ENCODE measurements at regions not wholly inside any gene's neighbourhood (a gene's known extent, or its start where the extent isn't known, plus 50 kb on each side); places are given as distances from the start of the nearest gene placed in this dataset.

GRCh38 chr7:109956916-109957315, 1134.0 kb upstream of the LRRN3 start:
- no peak for TF ChIP-seq CTCF (IDR thresholded peaks at IDR 0.05)
- TF ChIP-seq POLR2A (IDR thresholded peaks at IDR 0.05): no peak

Measured in uterus (tissue), 2 donors.